GM12878 (cell line): ENCODE measurements at regions not wholly inside any gene's neighbourhood (a gene's known extent, or its start where the extent isn't known, plus 50 kb on each side); places are given as distances from the start of the nearest gene placed in this dataset.

ENCODE experiments used
- ATF7 ChIP-seq: fragments of 450-650 bp; IDR thresholded peaks from 2 replicates; pipeline ENCODE4 v1.6.1; 2016; ENCODE audit warnings: low read depth, mild to moderate bottlenecking
- BCL3 ChIP-seq: IDR thresholded peaks from 2 replicates; pipeline ENCODE4 v1.6.1; 2011; ENCODE audit warnings: borderline replicate concordance, low read depth, mild to moderate bottlenecking, moderate library complexity, low read length; ENCODE audit not compliant: insufficient read depth, poor library complexity, severe bottlenecking
- BRCA1 ChIP-seq: IDR thresholded peaks from 2 replicates; pipeline ENCODE4 v1.6.1; 2011; ENCODE audit warnings: low read depth, low read length, improper control_type of control experiment
- CBFB ChIP-seq: IDR thresholded peaks from 2 replicates; pipeline ENCODE4 v1.6.1; 2016; ENCODE audit warnings: antibody characterized with exemption, low read depth
- CUX1 ChIP-seq: IDR thresholded peaks from 2 replicates; pipeline ENCODE4 v1.6.1; 2012; ENCODE audit warnings: improper control_type of control experiment, low read depth, low read length; ENCODE audit not compliant: insufficient replicate concordance
- ELK1 ChIP-seq: IDR thresholded peaks from 2 replicates; pipeline ENCODE4 v1.6.1; 2012; ENCODE audit warnings: low read depth, low read length, improper control_type of control experiment
- ESRRA ChIP-seq: IDR thresholded peaks from 2 replicates; pipeline ENCODE4 v1.6.1; 2012; ENCODE audit warnings: mild to moderate bottlenecking, low read length, improper control_type of control experiment
- IKZF2 ChIP-seq, 2 experiments: fragments of 450-650 bp; IDR thresholded peaks; 2 replicates each; pipeline ENCODE4 v1.6.1; 2017; ENCODE audit warnings: mild to moderate bottlenecking in 2 of 2, moderate library complexity in 2 of 2
- JUNB ChIP-seq: IDR thresholded peaks from 2 replicates; pipeline ENCODE4 v1.6.1; 2016; ENCODE audit warnings: antibody characterized with exemption, mild to moderate bottlenecking
- NFXL1 ChIP-seq: fragments of 450-650 bp; IDR thresholded peaks from 2 replicates; pipeline ENCODE4 v1.6.1; 2017; ENCODE audit warnings: antibody characterized with exemption, mild to moderate bottlenecking, borderline replicate concordance
- NFYB ChIP-seq: IDR thresholded peaks from 2 replicates; pipeline ENCODE4 v1.6.1; 2011; ENCODE audit warnings: low read depth, mild to moderate bottlenecking, low read length, improper control_type of control experiment, moderate library complexity; ENCODE audit not compliant: insufficient read depth
- POLR2A ChIP-seq: IDR thresholded peaks from 2 replicates; pipeline ENCODE4 v1.6.1; 2011; ENCODE audit warnings: low read depth, mild to moderate bottlenecking, low read length
- RFX5 ChIP-seq: IDR thresholded peaks from 2 replicates; pipeline ENCODE4 v1.6.1; 2011; ENCODE audit warnings: low read depth, low read length, improper control_type of control experiment
- TCF12 ChIP-seq: IDR thresholded peaks from 2 replicates; pipeline ENCODE4 v1.6.1; 2011; ENCODE audit warnings: low read depth, mild to moderate bottlenecking, low read length
- TCF7 ChIP-seq: IDR thresholded peaks from 2 replicates; pipeline ENCODE4 v1.6.1; 2014; ENCODE audit warnings: antibody characterized with exemption, borderline replicate concordance
- YY1 ChIP-seq: IDR thresholded peaks from 2 replicates; pipeline ENCODE4 v1.6.1; 2011; ENCODE audit warnings: low read depth, mild to moderate bottlenecking, low read length
- ZNF274 ChIP-seq: IDR thresholded peaks from one replicate; pipeline ENCODE4 v1.8.0; 2011; ENCODE audit not compliant: insufficient read length, insufficient read depth
- ZNF384 ChIP-seq: IDR thresholded peaks from 2 replicates; pipeline ENCODE4 v1.6.1; 2012; ENCODE audit warnings: low read depth, mild to moderate bottlenecking, low read length, improper control_type of control experiment, borderline replicate concordance
- ZSCAN29 ChIP-seq: fragments of 450-650 bp; IDR thresholded peaks from 2 replicates; pipeline ENCODE4 v1.6.1; 2017; ENCODE audit warnings: mild to moderate bottlenecking, moderate library complexity

- TF ChIP-seq NFYB = no peak
- TF ChIP-seq BRCA1 = no peak
- peak; percentile 61; the same call in 1 of the 2 replicates for TF ChIP-seq TCF12
- TF ChIP-seq TCF7 = no peak
- TF ChIP-seq NFXL1 = no peak
- TF ChIP-seq ZNF384 = peak; percentile 74; the same call in 1 of the 2 replicates
- no peak for TF ChIP-seq ESRRA
- TF ChIP-seq IKZF2 (IDR thresholded peaks at IDR 0.05) = peak; percentile 88 to 95
- peak; percentile 56 for TF ChIP-seq JUNB
- peak; percentile 86 for TF ChIP-seq CBFB
- peak; percentile 67 for TF ChIP-seq YY1
- TF ChIP-seq ELK1 = no peak
- no peak for TF ChIP-seq ZNF274
- TF ChIP-seq POLR2A = no peak
- TF ChIP-seq BCL3 = peak; percentile 88
- TF ChIP-seq RFX5 = no peak
- TF ChIP-seq ATF7 = peak; percentile 88
- 0 out of 2 replicates have a peak, but pooled peaks have one; percentile 34 for TF ChIP-seq ZSCAN29
- no peak for TF ChIP-seq CUX1
Observed at GRCh38 chr2:12005886-12006681, 259.7 kb downstream of the LPIN1 start (continued).
